T1000 (cell line): ENCODE measurements at regions not wholly inside any gene's neighbourhood (a gene's known extent, or its start where the extent isn't known, plus 50 kb on each side); places are given as distances from the start of the nearest gene placed in this dataset.
"Not testable (repeated sequence)": the region's sequence is repeated elsewhere in the genome, so short reads cannot be mapped to it uniquely, and the experiment has no call there.

Source experiments
- DNase-seq: peaks from one replicate; lab custom pipeline; 2025; ENCODE audit warnings: mixed read lengths; lab: John Stamatoyannopoulos, UW

DNA sequence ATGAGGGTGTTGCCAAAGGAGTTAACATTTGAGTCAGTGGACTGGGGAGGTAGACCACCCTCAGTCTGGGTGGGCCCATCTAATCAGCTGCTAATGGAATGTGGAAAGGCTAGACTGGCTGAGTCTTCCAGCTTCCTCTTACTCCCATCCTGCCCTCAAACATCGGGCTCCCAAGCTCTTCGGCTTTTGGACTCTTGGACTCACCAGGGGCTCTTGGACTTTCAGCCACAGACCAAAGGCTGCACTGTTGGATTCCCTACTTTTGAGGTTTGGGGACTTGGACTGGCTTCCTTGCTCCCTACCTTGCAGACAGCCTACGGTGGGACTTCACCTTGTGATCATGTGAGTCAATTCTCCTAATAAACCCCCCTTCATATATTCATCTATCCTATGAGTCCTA is 276.6 kb upstream of the DIO3 start:
- DNase-seq = no peak

DNA sequence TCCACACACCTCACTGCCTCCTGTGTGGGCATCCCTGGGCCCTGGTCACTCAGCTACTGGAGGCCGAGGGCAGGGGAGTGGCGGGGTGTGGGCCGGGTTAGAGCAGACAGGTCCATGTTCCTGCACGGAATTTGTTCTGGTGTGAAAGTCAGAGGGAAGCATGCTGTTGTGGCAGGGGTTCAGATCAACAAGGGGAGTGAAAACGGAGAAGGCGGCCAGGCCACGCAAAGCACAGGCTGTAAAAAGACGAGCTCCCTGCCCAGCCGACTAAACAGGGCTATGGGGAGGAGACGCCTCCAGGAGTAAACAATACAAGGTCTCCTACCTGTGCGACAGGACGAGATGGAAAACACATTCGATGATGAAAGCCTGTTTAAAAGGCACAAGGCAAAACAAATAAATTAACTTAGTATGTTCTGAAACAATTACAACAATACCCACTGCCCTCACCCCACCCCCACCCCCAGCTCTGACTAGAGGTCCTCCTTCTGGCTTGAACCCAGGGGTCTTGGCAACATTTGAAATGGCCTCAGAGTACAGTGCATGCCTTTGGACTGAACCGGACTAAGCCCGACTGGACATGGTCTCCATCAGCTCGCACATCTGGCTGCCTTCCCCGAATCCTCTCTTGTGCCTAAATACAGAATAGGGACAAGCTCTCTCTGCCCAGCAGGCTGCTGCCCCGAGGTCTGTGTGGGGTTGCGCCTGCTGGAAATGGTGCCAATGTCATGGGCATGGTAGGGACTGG is 274.9 kb upstream of the DIO3 start:
- no peak for DNase-seq

DNA sequence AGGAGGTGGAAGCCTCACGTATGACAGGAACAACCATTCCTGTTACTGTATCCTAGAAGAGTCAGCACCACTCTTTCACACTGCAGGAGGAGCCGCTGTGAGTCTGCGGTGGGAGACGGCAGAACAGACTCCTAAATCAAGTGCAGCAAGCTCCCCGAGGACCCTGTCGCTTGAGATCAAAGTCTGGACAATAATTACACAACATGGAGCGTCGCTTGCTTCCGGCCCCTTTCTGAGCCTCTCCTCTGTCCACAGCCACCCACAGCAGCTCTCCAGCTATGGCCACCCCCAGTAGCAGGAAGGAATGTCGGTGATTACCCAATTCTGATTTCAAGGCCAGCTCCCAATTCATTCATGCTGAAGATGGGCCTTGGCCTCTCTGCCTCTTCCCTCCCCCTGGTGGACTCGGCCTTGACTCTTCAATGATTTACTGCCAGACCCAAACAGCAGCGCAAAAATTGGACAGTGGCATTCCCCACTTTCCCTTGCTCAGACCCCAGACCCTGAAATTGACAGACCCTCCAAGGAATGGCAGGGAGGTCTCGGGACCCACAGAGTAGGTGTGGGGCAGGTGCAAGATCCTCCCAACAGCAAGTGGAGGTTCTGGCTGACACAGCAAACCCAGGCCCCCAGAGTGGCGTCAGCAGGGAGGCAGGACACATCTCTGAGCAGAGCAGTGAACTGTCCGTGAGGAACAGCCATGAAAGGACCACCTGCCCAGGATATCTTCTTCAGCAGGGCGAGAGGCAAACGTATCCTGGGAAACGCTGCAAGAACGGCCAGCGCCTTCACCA is 272.7 kb upstream of the DIO3 start:
- DNase-seq = no peak

DNA sequence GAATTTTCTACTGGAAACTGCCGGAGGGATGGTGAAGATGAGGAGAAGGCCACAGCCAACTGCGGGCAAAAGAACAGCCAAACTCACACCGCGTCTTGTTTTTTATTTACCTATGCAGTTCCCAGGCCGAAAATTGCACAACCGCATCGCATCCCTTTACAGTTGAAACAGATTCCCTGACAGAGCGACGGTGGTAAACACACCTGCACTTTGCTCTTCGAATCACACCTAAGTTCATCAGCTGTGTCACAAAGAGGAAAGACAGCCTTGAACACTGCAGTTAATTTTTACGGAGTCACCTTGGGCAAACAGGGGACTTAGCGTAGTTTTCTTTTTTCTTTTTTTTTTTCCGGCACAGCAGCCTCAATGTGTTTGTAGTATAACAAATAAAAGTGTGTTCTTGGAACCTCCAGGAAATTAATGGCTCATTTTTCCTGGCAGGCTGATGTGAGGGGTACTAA is 272.0 kb upstream of the DIO3 start:
- DNase-seq = no peak

DNA sequence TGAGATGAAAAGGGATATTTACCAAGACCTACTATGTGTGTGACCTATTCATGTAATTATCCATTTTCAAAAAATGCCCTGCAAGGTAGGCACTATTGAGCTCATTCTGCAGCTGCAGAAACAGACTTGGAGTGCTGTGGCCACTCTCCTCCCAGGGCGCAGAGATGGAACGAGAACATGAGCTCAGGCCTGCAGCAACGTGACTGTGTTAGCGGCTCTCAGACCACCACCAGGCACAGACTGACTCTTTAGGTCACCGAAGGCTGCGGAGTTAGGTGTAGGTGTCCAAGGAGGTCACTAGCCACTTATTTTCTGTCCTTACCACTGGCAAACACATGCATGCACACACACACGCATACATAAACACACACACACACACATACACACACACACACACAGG is 271.4 kb upstream of the DIO3 start:
- DNase-seq = no peak

DNA sequence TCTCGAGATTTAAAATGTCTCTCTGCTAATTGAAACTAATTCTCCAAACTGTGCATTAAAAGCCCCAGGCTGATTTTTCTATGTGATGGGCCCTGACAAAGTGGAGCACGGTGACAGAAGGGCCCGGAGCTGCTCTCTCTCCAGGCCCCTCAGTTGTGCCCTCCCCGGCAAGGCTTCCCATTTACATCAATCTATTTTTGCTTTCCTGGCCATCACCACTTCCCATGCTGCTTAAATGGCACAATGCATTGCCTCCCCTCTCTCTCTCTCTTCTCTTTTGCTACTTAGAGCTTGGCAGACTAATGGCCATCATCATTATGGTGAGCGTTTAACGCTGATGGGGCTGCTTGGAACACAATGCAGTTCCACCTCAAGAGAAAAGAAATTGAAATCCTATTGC is 270.7 kb upstream of the DIO3 start:
- DNase-seq = no peak

DNA sequence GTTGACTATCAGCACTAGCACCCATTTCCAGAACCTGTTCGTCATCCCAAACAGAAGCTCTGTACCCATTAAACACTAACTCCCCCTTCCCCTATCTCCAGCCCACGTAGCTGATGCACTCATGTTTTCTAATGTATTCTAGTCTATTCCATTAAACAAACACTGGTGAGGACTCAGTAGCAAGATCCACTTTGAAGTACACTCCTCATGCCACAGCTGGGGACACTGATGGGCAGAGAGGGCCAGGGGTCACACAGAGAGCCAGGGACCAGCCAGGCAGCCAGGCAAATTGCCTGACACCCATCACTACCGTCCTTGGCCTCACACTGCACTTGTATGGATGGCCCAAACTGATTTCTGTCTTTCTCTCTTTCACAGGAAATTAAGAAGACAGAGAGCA is 269.9 kb upstream of the DIO3 start:
- DNase-seq = no peak

DNA sequence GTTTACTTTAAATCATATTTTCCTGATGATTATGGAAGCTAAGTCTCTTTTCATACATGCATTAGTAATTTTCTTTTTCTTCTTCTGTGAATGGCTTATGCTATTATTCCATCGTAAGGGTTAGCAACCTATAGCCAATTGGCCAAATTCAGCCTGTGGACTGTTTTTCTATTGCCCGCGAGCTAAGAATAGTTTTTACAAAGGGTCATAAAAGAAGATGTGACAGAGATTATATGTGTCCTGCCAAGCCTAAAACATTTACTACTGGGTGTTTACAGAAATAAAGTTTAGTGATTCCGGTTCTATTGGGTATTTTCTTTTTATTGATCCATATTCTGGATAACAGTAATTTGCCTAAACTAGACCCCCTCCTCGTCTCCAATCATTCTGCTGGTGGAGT is 268.8 kb upstream of the DIO3 start:
- DNase-seq = no peak

DNA sequence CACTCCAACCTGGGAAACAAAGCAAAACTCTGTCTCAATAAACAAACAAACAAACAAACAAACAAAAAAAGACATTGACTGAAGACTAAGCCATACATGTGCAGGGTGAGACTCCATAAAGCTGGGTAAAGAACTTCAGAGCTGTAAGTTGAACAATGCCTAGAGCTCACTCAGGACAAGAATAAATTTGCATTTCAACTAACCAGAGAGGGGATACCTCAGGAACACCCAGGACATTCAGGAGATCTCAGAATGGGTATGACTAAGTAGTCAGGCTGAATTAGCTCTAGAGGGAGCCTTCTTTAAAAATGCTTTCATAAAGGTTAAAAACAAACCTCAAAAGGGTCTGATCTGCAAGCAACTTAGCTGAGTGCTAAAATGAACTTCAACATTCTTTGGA is 267.7 kb upstream of the DIO3 start:
- no peak for DNase-seq

DNA sequence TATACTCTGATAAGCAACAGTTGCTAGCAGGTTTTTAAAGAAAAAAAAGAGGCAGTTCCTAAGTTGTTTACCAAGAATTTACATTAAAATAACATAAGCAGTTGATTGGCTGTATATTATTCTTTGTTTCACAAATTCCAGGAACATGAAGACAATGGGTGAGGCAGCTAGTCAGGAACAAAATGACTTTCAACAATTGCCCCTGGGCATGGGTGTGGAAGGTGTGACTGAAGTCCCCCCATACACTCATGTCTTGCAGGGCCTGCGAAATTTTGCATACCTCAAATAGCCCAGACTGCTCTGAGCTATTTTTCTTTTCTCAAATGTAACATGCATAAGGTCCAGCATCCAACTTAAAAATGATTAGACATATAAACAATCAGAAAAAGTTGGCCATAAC is 267.2 kb upstream of the DIO3 start:
- DNase-seq = no peak

DNA sequence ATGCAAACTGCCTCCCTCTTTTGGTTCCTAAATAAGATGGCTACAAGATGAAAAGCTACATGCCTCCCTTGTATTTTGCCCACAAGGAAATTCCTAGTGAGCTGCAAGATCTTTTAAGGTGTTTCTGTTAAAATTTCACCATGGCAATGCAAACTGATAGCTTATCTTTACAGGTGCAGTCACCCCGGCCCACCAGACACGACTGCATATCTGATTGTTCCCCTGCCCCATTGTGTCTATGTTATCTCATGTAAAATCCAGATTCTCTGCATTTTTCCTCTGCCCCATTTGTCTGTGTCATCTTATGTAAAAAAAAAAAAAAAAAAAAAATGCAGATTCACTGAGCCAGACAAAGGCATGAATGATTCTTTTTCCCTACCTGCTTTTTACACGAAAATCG is 261.5 kb upstream of the DIO3 start:
- not testable (repeated sequence) for DNase-seq

DNA sequence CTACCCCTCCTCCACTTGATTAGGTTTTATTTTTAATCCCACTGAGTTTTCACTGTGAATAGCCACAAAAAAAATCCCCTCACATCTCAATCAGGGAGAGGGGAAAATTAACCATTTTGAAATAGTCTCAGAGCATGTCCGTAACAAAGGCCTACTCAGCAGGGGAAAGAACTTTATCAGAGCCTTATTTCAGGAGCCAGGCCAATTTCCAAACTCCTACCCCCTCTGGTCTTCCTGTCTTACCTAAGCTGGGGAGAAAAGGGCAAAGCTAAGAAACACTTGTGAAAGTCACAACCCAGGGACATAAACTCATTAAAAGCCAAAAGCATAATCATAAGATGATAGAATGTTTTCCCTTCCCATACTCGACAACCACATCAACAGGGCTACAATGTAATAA is 260.3 kb upstream of the DIO3 start:
- DNase-seq = no peak

DNA sequence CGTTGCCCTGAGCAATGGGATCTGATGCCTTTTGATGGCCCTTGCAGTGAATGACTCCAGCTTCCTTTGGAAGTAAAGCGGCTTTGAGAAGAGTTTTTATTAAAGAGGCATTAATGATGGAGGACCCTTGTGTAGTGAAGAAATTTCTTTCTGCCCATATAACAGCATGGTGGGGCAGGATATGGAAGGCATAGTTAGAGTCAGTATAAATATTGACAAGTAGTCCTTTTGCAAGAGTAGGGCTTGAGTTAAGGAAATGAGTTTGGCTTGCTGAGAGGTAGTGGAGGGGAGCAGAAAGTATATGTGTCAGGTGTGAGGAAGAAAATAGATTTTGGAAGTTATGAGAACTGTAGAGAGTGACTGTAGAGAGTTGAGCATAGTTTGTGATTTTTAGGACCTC is 254.1 kb upstream of the DIO3 start:
- not testable (repeated sequence) for DNase-seq

DNA sequence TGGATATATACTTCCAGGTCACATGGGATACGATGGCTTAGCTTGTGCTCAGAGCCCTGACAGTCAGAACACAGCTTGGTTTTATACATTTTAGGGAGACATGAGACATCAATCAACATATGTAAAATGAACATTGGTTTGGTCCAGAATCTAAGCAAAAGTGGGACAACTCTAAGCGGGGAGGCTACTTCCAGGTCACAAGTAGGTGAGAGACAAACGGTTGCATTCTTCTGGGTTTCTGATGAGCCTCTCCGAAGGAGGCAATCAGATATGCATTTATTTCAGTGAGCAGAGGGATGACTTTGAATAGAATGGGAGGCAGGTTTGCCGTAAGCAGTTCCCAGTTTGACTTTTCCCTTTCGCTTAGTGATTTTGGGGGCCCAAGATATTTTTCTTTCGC is 250.1 kb upstream of the DIO3 start:
- DNase-seq = not testable (repeated sequence)

DNA sequence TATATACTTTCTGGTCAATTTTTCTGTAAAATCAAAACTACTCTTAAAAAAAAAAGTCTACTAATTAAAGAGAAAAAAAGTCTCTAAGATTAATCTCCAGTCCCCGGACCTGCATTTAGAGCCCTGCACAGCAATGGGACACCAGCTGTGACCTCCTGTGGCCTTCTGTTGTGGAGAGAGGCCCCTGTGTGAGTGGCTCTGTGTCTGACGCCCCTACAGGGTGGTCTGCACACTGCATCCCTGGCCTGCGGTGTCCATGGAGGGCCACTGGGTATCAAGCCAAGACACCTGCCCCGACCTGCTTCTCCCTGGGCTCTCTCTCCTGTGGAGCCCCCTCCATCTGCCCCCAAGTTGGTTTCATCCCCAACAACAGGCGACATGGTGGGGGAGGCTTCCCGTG is 248.0 kb upstream of the DIO3 start:
- DNase-seq = no peak

DNA sequence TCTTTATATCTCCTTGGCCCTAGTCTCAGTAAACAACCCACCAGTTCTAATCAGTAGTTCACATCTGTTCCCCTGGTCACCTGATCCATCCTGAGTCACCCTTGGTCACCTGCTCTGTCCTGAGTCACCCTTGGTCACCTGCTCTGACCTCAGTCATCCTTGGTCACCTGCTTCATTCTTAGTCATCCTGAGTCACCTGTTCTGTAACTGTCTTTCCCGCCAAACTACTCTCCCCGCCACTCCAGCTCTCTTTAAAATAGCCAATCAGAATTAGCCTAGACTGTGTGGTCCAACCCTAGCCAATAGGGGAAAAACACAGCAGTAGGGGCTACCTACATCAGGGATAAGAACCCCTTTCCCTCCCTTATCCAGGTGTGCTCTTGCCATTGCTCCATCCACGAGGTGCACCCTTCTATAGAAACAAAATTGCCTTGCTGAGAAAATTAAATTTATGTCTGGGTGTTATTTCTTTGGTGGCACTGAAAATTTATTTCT is 245.4 kb upstream of the DIO3 start:
- DNase-seq = no peak

DNA sequence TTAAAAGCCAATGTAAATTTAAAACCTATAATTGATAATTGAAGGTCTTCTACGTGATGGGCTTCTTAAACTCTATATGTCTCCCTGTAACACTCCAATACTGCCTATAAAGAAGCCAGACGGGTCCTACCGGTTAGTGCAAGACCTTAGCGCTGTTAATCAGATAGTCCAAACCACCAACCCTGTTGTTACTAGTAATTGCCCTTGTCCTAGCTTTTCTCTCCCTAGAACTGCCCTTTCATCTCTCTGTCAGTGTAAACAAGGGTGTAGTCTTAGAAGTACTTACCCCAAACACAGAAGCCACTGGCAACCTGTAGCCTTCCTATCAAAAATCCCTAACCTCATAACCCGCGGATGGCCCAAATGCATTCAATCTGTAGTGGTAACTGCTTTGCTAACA is 243.0 kb upstream of the DIO3 start:
- DNase-seq = no peak

DNA sequence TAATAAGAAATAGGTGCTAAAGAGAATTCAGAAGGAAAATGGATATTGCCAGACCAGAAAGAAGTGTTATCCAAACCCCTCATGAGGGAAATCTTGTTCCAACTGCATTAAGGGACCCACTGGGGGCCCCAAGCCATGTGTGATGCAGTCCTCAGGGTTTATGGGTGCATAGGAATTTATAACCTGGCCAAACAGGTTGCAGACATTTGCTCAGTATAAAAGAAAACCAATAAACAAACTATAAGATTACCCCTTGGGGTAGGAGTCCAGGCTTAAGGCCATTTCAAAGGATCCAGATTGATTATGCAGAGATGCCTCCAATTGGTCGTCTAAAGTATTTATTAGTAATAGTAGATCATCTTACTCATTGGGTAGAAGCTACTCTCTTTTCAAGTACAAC is 240.9 kb upstream of the DIO3 start:
- DNase-seq = no peak

DNA sequence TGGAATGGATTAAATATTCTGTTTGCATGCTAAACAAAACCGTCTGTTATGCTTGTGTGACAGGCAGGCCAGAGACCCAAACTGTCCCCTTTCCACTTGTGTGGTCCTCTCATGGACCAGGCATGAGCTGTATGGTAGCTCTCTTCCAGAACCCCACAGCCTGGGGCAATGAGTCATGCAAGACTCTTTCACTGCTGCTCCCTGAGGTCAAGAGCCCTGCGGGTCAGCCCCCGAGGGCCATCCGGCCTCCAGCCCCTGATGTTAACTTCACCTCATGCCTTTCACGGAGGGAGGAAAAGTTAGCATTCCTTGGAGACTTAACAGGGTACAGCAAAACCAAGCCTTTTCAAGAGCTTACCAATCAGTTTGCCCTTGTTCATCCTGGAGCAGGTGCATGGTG is 239.1 kb upstream of the DIO3 start:
- DNase-seq = no peak

DNA sequence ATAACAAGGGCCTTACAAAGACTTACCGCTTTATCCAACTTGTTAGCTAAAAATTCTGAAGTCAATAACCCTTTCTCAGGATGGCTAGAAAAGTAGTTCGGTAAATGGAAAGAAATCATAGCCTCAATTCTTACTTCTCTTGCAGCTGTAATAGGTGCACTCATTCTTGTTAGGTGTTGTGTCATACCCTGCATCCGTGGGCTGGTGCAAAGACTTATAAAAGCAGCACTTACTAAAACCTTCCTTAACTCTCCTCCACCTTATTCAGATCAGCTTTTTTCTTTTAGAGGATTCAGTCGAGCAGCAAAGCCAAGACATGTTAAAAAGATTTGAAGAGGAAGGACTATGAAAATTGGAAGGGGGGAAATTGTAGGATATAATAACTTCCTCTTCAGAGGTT is 238.2 kb upstream of the DIO3 start:
- no peak for DNase-seq

DNA sequence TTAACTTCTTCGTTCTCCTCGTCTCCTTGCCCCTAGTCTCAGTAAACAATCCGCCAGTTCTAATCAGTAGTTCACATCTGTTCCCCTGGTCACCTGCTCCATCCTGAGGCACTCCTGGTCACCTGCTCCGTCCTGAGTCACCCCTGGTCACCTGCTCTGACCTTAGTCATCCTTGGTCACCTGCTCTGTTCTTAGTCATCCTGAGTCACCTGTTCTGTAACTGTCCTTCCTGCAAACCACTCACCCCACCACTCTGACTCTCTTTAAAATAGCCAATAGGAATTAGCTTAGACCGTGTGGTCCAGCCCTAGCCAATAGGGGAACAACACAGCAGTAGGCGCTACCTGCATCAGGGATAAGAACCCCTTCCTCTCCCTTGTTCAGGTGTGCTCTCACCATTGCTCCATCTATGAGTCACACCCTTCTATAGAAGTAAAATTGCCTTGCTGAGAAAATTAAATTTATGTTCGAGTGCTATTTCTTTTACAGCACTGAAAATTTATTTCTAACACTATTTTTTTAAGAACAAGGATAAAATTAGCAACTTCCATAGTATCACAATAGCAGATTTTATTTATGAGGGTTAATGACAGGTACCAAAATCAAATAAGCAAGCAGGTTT is 237.6 kb upstream of the DIO3 start:
- not testable (repeated sequence) for DNase-seq

DNA sequence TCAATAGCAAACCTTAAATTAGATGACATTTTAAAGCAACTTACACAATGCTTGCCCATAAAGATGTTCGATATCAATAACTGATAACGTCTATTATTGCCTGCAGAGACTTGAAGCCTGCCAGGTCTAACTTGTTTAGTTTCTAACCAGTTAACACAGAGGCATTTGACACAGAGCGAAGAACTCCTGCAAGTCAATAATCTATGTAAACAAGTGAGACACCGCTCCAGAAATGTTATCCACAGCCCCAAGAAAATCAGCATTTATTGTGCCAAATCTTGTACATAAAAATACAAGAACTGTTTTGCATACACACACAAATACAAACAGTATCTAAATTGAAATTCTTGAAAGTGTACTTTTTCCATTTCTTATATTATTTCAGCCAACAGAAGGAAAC is 236.0 kb upstream of the DIO3 start:
- no peak for DNase-seq
